GM23338 (cell line): ENCODE measurements at regions not wholly inside any gene's neighbourhood (a gene's known extent, or its start where the extent isn't known, plus 50 kb on each side); places are given as distances from the start of the nearest gene placed in this dataset.

Experiments used
- ATAC-seq: fragments of 200-7000 bp; cut with Tn5 transposase; 3 replicates; pipeline ENCODE4 v1.9.1; 2020
- DNase-seq: peaks from one replicate; pipeline ENCODE4 v3.0.0-alpha.2; 2015; ENCODE audit warnings: low spot score
- H2AFZ ChIP-seq: fragments of 200-600 bp; sonication (generic); 2 replicates; pipeline ENCODE4 v1.8.0; 2016; ENCODE audit warnings: antibody characterized with exemption, mild to moderate bottlenecking, moderate library complexity
- H3F3A ChIP-seq: fragments of 200-600 bp; sonication (generic); replicated peaks from 2 replicates; pipeline ENCODE4 v1.8.0; 2017; ENCODE audit warnings: antibody characterized with exemption, mixed run types, low read depth
- H3K27ac ChIP-seq: fragments of 200-600 bp; sonication (generic); 2 replicates; pipeline ENCODE4 v1.6.1; 2016; ENCODE audit warnings: low read depth
- H3K27me3 ChIP-seq: fragments of 200-600 bp; sonication (generic); 2 replicates; pipeline ENCODE4 v1.8.0; 2016; ENCODE audit warnings: mild to moderate bottlenecking, mixed run types, moderate library complexity; ENCODE audit not compliant: insufficient read depth
- H3K36me3 ChIP-seq: fragments of 200-600 bp; sonication (generic); 2 replicates; pipeline ENCODE4 v1.8.0; 2016; ENCODE audit warnings: mild to moderate bottlenecking; ENCODE audit not compliant: insufficient read depth
- H3K4me1 ChIP-seq: fragments of 200-600 bp; sonication (generic); 2 replicates; pipeline ENCODE4 v1.8.0; 2016; ENCODE audit warnings: mild to moderate bottlenecking, moderate library complexity; ENCODE audit not compliant: insufficient read depth
- H3K4me2 ChIP-seq: fragments of 200-600 bp; sonication (generic); 2 replicates; pipeline ENCODE4 v1.7.1; 2017; ENCODE audit warnings: mixed run types
- H3K4me3 ChIP-seq: fragments of 200-600 bp; sonication (generic); 2 replicates; pipeline ENCODE4 v1.6.1; 2016; ENCODE audit warnings: mixed run types
- H3K79me2 ChIP-seq: fragments of 200-600 bp; sonication (generic); replicated peaks from 2 replicates; pipeline ENCODE4 v1.8.0; 2017; ENCODE audit warnings: mild to moderate bottlenecking; ENCODE audit not compliant: insufficient read depth
- H3K9me2 ChIP-seq: fragments of 200-600 bp; sonication (generic); 2 replicates; pipeline ENCODE4 v1.8.0; 2017; ENCODE audit not compliant: insufficient read depth
- H4K20me1 ChIP-seq: fragments of 200-600 bp; sonication (generic); replicated peaks from 2 replicates; pipeline ENCODE4 v1.8.0; 2017; ENCODE audit warnings: mild to moderate bottlenecking; ENCODE audit not compliant: insufficient read depth
- H3K27ac Mint-ChIP-seq: 2 replicates; pipeline ENCODE4 v1.8.0; 2020; ENCODE audit warnings: inconsistent platforms, mild to moderate bottlenecking, moderate library complexity, mixed read lengths
- H3K27me3 Mint-ChIP-seq: 3 replicates; pipeline ENCODE4 v1.8.0; 2022; ENCODE audit warnings: low read depth, mild to moderate bottlenecking, moderate library complexity, mixed read lengths, inconsistent platforms; ENCODE audit not compliant: insufficient read depth, poor library complexity
- H3K36me3 Mint-ChIP-seq: 3 replicates; pipeline ENCODE4 v1.8.0; 2021; ENCODE audit warnings: low read depth, mild to moderate bottlenecking, inconsistent platforms, moderate library complexity, mixed read lengths
- H3K4me1 Mint-ChIP-seq: 3 replicates; pipeline ENCODE4 v1.8.0; 2020; ENCODE audit warnings: mild to moderate bottlenecking, inconsistent platforms, mixed read lengths
- H3K4me3 Mint-ChIP-seq: 3 replicates; pipeline ENCODE4 v1.8.0; 2021; ENCODE audit warnings: moderate library complexity, mild to moderate bottlenecking, inconsistent platforms, mixed read lengths
- H3K9me3 Mint-ChIP-seq: 3 replicates; pipeline ENCODE4 v1.8.0; 2020; ENCODE audit warnings: moderate library complexity, mild to moderate bottlenecking, inconsistent platforms, mixed read lengths
- CREB1 ChIP-seq: fragments of 250-450 bp; sonication (Bioruptor Pico); IDR thresholded peaks from 2 replicates; pipeline ENCODE4 v1.5.0; 2020; ENCODE audit warnings: low read depth, mild to moderate bottlenecking, moderate library complexity
- CTCF ChIP-seq, 2 experiments: fragments of 200-600 bp in 1 of 2; sonication (generic) in 1 of 2; conservative IDR thresholded peaks; 2 replicates each; pipeline versions ENCODE4 v1.5.1 to v1.6.1; 2016 to 2017; ENCODE audit warnings: antibody characterized with exemption in 2 of 2, low read depth in 2 of 2, mild to moderate bottlenecking in 2 of 2, moderate library complexity in 1 of 2
- ETS1 ChIP-seq: IDR thresholded peaks from 2 replicates; pipeline ENCODE4 v1.6.1; 2016; ENCODE audit warnings: antibody characterized with exemption
- EZH2 ChIP-seq: fragments of 200-600 bp; sonication (generic); IDR thresholded peaks from one replicate; pipeline ENCODE4 v1.8.0; 2017; ENCODE audit warnings: antibody characterized with exemption, mild to moderate bottlenecking, low read depth; ENCODE audit not compliant: unreplicated experiment
- EZH2phosphoT487 ChIP-seq: fragments of 200-600 bp; sonication (generic); IDR thresholded peaks from one replicate; pipeline ENCODE4 v1.8.1; 2018; ENCODE audit warnings: antibody characterized with exemption; ENCODE audit not compliant: unreplicated experiment
- JUNB ChIP-seq: IDR thresholded peaks from one replicate; pipeline ENCODE4 v1.6.1; 2016; ENCODE audit warnings: antibody characterized with exemption; ENCODE audit not compliant: unreplicated experiment
- NANOG ChIP-seq: IDR thresholded peaks from 2 replicates; pipeline ENCODE4 v1.6.1; 2016; ENCODE audit warnings: antibody characterized with exemption, borderline replicate concordance
- POLR2AphosphoS5 ChIP-seq: IDR thresholded peaks from 2 replicates; pipeline ENCODE4 v1.6.1; 2016; ENCODE audit warnings: antibody characterized with exemption, low read depth
- REST ChIP-seq: IDR thresholded peaks from one replicate; pipeline ENCODE4 v1.6.1; 2018; ENCODE audit warnings: antibody characterized with exemption; ENCODE audit not compliant: unreplicated experiment
- STAT1 ChIP-seq: IDR thresholded peaks from one replicate; pipeline ENCODE4 v1.6.1; 2016; ENCODE audit warnings: antibody characterized with exemption; ENCODE audit not compliant: unreplicated experiment
- ZNF114 ChIP-seq: fragments of 250-450 bp; sonication (Bioruptor Pico); IDR thresholded peaks from 2 replicates; pipeline ENCODE4 v1.5.0; 2020; ENCODE audit warnings: mild to moderate bottlenecking, moderate library complexity
- ZNF331 ChIP-seq: fragments of 250-450 bp; sonication (Bioruptor Pico); IDR thresholded peaks from 2 replicates; pipeline ENCODE4 v1.5.0; 2020; ENCODE audit warnings: low read depth, mild to moderate bottlenecking, moderate library complexity
- ZNF462 ChIP-seq: fragments of 250-450 bp; sonication (Bioruptor Pico); IDR thresholded peaks from 2 replicates; pipeline ENCODE4 v1.5.0; 2020; ENCODE audit warnings: mild to moderate bottlenecking, moderate library complexity

GRCh38 chrX:129015381-129015780 is 507.9 kb downstream of the SMARCA1 start:
- H2AFZ ChIP-seq, result no peak overlapping the region
- Mint-ChIP-seq H3K9me3 (no peaks in the 10 kb centered on the region), H3K36me3 (no peaks in the 10 kb centered on the region), H3K27me3 (no peaks in the 10 kb centered on the region), H3K4me3 (no peak overlapping the region), H3K27ac (no peak overlapping the region), H3K4me1 (peaks cover 18% of the 10 kb centered on the region; the same call in 2 of the 3 replicates)
- H3K36me3 ChIP-seq, result no peaks in the 10 kb centered on the region
- no peak overlapping the region for H3K4me2 ChIP-seq
- no peaks in the 10 kb centered on the region for H3F3A ChIP-seq
- no peak for ATAC-seq
- DNase-seq, result no peak
- H3K4me3 ChIP-seq, result no peak overlapping the region
- peaks cover 9% of the 10 kb centered on the region for H3K4me1 ChIP-seq
- TF ChIP-seq ETS1 (no peak), NANOG (no peak), EZH2 (no peak), JUNB (no peak), ZNF462 (no peak), EZH2phosphoT487 (no peak), CTCF (conservative IDR thresholded peaks at IDR 0.05; ENCODE audit: low read depth in 2 of 2) (no peak), CREB1 (no peak), ZNF331 (CRISPR knock-in tag) (no peak), REST (no peak), POLR2AphosphoS5 (no peak), ZNF114 (CRISPR knock-in tag) (no peak), STAT1 (no peak)
- no peaks in the 10 kb centered on the region for H3K79me2 ChIP-seq
- no peaks in the 10 kb centered on the region for H4K20me1 ChIP-seq
- H3K27ac ChIP-seq, result no peak overlapping the region
- no peaks in the 10 kb centered on the region for H3K27me3 ChIP-seq
- H3K9me2 ChIP-seq, result no peaks in the 10 kb centered on the region
